Brain microvascular endothelial cell (primary cell): ENCODE measurements at regions not wholly inside any gene's neighbourhood (a gene's known extent, or its start where the extent isn't known, plus 50 kb on each side); places are given as distances from the start of the nearest gene placed in this dataset.

Experiments used
- DNase-seq: peaks from one replicate; pipeline ENCODE4 v3.0.0-alpha.2; 2020
- H3K27ac ChIP-seq: fragments of 250-450 bp; sonication (Bioruptor Pico); 2 replicates; pipeline ENCODE4 v1.5.1; 2020; ENCODE audit warnings: mild to moderate bottlenecking, moderate library complexity
- H3K27me3 ChIP-seq: fragments of 250-450 bp; sonication (Bioruptor Pico); replicated peaks from 2 replicates; pipeline ENCODE4 v1.5.1; 2020; ENCODE audit warnings: mild to moderate bottlenecking
- H3K36me3 ChIP-seq: fragments of 250-450 bp; sonication (Bioruptor Pico); replicated peaks from 2 replicates; pipeline ENCODE4 v1.5.1; 2020; ENCODE audit warnings: mild to moderate bottlenecking
- H3K4me3 ChIP-seq: 2 replicates; pipeline ENCODE4 v1.5.1; 2011; ENCODE audit warnings: low read depth, mild to moderate bottlenecking, control low read depth, low read length, moderate library complexity
- in situ Hi-C: cut with HindIII; loops from 2 replicates; pipeline ENCODE4 v1.10.0; 2017; ENCODE audit warnings: low sequenced_read_pairs, low pct_ligation_motif_present
- TF ChIP-seq, protein P1 (sequence below): IDR thresholded peaks from 2 replicates; pipeline ENCODE4 v1.5.1; 2011; ENCODE audit warnings: low read depth, mild to moderate bottlenecking, moderate library complexity, low read length, control low read depth, inconsistent platforms; ENCODE audit errors: missing control alignments

DNA sequence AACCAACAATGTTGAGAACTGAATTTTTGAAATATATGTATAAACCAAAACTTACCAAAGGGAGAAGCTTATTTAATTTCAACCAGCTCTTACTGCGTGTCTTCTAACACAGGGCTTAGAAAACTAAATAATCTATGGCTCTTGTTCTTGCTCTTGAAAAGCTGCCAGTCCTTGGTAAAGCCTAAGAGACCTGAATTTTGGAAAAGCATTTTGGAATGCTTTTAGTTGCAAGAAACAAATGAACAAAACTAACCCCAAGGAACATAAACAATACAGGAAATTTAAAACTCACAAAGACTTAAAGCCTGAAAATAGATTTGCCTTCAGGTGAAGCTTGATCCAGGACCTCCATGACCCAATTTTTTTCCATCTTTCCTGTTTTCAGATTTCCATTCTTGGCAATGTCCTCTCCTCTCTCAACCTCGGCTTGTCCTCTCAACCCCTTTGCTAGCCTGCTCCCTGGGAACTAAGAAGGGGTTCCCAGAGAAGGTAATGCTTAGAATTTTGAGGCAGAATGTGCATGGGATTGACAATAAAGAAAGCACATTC lies 169.8 kb upstream of the NCK2 start:
- no peak overlapping the region for H3K4me3 ChIP-seq
- in situ Hi-C loops, result no loop called here
- H3K27ac ChIP-seq, result no peak overlapping the region
- TF ChIP-seq, protein P1, sequence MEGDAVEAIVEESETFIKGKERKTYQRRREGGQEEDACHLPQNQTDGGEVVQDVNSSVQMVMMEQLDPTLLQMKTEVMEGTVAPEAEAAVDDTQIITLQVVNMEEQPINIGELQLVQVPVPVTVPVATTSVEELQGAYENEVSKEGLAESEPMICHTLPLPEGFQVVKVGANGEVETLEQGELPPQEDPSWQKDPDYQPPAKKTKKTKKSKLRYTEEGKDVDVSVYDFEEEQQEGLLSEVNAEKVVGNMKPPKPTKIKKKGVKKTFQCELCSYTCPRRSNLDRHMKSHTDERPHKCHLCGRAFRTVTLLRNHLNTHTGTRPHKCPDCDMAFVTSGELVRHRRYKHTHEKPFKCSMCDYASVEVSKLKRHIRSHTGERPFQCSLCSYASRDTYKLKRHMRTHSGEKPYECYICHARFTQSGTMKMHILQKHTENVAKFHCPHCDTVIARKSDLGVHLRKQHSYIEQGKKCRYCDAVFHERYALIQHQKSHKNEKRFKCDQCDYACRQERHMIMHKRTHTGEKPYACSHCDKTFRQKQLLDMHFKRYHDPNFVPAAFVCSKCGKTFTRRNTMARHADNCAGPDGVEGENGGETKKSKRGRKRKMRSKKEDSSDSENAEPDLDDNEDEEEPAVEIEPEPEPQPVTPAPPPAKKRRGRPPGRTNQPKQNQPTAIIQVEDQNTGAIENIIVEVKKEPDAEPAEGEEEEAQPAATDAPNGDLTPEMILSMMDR, result no peak
- DNase-seq, result no peak
- H3K27me3 ChIP-seq, result no peaks in the 10 kb centered on the region
- H3K36me3 ChIP-seq, result no peaks in the 10 kb centered on the region

DNA sequence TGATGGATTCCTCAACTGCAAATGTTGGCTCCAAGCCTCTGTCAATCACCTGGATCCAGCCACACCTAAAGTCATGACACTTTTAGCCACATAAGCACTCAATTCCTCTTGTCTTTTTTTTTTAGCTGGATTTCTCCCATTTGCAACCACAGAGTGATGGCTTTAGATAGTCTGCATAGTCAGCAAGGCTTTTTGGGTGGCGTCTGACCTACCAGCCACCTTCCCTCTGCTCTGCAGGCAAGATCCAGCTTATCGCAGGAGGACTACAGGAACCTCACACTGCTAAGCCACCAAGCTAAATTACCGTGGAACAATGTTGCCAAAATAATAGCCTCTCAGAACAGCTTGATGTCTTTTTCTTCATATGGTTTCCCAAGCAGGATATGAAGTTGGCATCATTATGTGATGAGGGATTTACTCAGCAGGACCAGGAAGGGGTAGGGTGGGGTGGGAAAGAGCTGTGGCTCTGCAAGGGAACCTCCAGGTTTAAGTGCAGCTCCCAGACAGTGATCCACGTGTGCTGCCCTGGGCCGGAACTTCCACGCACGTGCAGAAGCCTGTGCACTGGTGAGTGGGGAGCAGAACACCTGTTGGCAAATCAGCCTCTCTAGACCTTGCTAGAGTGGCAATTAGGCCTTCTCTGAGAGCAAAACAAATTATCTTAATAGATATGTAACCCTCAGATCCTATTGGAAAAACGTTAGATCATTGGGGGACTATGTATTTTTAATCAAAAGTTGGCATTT lies 170.6 kb upstream of the NCK2 start:
- in situ Hi-C loops, result no loop called here
- TF ChIP-seq, protein P1, result no peak

DNA sequence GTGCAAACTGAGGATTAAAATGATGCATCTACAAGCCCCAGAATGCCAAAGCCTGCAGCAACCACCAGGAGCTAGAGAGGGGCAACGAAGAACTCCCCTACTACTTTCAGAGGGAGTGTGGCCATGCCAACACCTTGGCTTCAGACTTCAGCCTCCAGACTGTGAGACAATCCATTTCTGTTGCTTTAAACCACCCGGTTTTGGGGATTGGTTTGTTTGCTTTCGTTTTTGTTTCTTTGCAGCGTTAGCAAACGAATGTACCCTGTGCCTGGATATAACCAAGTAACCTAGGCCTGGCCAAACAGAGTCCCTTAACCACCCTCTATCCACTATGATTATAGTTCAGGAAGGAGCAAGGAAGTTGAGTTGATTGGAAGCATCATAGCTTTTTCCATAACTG lies 171.2 kb upstream of the NCK2 start:
- Histone ChIP-seq H3K36me3 (no peaks in the 10 kb centered on the region), H3K27ac (no peak overlapping the region), H3K27me3 (no peaks in the 10 kb centered on the region), H3K4me3 (no peak overlapping the region)
- TF ChIP-seq, protein P1, result no peak
- in situ Hi-C loops, result no loop called here
- DNase-seq, result no peak

More for the DNA sequence above, 170.6 kb upstream of the NCK2 start:
- H3K4me3 ChIP-seq, result no peak overlapping the region
- DNase-seq, result no peak
- no peaks in the 10 kb centered on the region for H3K27me3 ChIP-seq
- H3K36me3 ChIP-seq, result no peaks in the 10 kb centered on the region
- no peak overlapping the region for H3K27ac ChIP-seq

DNA sequence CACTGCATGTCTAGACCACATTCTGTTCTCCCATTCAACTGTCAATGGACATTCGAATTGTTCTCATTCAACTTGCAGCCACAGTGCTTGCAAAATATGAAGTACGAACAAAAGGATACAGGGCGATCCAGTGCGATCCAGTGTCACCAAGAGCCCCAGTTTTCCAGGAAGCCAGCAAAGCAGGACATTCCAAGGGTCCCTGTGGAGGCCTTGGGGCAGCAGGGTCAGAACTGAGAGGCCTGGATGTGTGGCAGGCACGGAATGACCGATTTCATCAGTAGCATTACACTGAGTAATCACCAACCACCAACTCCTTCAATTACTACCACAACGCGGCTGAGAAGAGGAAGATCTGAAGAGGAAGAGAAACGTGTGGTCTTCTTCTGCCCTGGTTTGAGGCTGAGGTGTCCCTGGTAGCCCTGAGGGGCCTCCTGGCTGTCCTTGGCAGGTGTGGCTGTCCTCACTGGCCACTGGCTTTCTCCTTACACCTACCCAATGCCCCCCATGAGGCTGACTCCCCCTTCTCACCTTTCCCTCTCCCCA lies 172.7 kb upstream of the FHL2 start:
- in situ Hi-C loops, result no loop called here
- Histone ChIP-seq H3K27me3 (no peaks in the 10 kb centered on the region), H3K27ac (no peak overlapping the region), H3K4me3 (no peak overlapping the region), H3K36me3 (no peaks in the 10 kb centered on the region)
- TF ChIP-seq, protein P1, result no peak
- DNase-seq, result no peak

DNA sequence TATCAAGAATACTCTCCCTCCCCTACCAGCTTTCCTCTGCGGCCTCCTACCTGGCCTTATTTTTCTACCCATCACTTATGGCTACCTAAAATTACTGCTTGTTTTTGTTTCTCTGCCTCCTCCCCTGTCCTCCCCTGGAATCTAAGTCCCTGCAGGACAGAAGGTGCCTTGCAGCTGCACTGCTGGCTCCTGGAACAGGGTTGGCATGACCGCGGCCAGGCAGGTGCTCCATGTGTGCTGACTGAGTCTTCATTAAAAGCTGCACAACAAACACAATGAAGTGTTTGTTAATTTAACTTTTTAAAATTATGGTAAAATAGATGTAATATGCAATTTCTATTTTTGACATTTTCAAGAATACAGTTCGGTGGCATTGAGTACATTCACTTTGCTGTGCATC lies 171.9 kb upstream of the FHL2 start:
- H3K27ac ChIP-seq, result no peak overlapping the region
- TF ChIP-seq, protein P1, result peak; percentile 11
- no peaks in the 10 kb centered on the region for H3K36me3 ChIP-seq
- no peak overlapping the region for H3K4me3 ChIP-seq
- no peak for DNase-seq
- no peaks in the 10 kb centered on the region for H3K27me3 ChIP-seq
- in situ Hi-C loops, result no loop called here

DNA sequence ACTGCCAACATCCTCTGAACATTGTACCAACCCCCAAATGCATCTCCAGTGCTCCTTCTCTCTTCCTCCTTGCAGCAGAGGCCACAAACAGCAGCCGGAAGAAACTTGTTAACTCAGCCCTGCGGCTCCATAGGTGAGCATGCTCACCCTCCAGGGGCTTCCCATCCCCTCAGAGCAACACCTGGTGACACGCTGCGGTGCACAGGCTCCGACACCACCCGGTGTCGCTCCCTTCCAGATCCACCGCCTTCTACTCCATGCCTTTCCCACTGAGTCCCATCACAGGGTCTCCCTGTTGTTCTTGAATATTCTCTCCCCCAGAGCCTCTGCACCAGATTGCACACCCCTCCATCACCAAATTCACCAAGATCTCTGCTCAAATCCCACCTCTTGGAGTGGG lies 171.5 kb upstream of the FHL2 start:
- in situ Hi-C loops, result no loop called here
- no peak for DNase-seq
- Histone ChIP-seq H3K27me3 (no peaks in the 10 kb centered on the region), H3K4me3 (no peak overlapping the region), H3K36me3 (no peaks in the 10 kb centered on the region), H3K27ac (no peak overlapping the region)
- TF ChIP-seq, protein P1, result no peak
